DMS114 treated with DMSO at 0.1 percent for 48 hours (cell line): ENCODE measurements at regions not wholly inside any gene's neighbourhood (a gene's known extent, or its start where the extent isn't known, plus 50 kb on each side); places are given as distances from the start of the nearest gene placed in this dataset.

Experiments
- DNase-seq: peaks from one replicate; lab custom pipeline; 2025; ENCODE audit not compliant: unreplicated experiment; lab: John Stamatoyannopoulos, UW

- DNase-seq: no peak
Measured at GRCh38 chr17:72590382-72590781, 469.6 kb downstream of the SOX9 start.

GRCh38 chr17:72590882-72591281 is 470.1 kb downstream of the SOX9 start:
- DNase-seq: no peak

- DNase-seq: no peak
Measured at GRCh38 chr17:72591289-72592241, 470.7 kb downstream of the SOX9 start.

DNA sequence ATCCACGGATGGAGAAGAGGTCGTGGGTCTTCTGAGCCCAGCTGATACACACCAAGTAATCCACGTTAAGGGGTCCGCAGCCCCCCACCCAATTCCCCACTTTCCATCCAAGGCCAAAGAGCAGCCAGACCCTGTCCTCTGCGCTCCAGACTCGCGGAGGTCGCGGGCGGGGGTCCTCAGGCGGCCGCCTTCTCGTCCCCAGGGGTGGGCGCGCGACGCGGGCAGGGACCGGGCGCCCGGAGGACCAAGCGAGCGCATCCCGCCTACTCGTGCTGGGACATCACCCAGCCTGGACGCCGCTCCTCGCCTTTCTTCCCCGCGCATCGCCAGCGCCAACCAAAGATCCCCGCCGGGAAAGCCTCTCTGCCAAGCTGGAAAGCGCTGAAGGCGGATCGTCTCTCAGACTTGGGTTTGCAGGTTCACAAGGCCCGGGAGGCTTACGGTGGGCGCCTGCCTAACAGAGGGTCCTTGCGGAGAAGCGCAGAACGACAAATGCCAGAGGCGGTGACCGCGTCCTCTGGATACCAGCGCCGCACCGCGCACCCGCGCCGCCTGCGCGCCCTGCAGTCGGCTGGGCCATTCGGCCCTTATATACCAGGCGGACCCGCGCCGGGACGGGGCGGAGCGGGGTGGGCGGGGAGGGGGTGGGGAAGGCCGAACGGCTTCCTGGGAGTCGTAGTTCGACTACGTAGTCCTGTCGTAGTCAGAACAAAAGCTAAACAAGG is 471.6 kb downstream of the SOX9 start:
- peak; percentile 55 for DNase-seq

DNA sequence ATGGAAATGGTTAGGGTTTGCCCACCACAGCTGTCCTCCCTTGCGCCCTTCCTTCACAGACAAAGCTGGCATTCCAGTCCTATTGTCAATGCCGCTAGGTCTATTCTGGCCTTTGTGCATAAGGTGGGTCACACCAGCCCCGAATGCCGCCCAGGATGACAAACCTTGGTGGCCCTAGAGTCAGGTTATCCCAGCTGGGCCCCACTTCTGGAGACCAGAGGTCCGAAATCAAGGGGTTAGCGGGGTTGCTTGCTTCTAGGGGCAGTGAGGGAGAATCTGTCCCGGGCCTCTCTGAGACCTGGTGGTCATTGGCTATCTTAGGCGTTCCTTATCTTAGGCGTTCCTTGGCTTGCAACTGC is 472.1 kb downstream of the SOX9 start:
- DNase-seq: no peak

GRCh38 chr17:72594248-72594647 is 473.4 kb downstream of the SOX9 start:
- no peak for DNase-seq
